SK-N-SH treated with all-trans-retinoic acid at 6 μM for 48 hours (cell line): ENCODE measurements at regions not wholly inside any gene's neighbourhood (a gene's known extent, or its start where the extent isn't known, plus 50 kb on each side); places are given as distances from the start of the nearest gene placed in this dataset.
A peak's percentile ranks its signal among the peaks of the same experiment; 100 is the strongest.
"Not testable (repeated sequence)": the region's sequence is repeated elsewhere in the genome, so short reads cannot be mapped to it uniquely, and the experiment has no call there.

Experiments used
- ATAC-seq: fragments of 200-7000 bp; cut with Tn5 transposase; 3 replicates; pipeline ENCODE4 v1.9.1; 2020; ENCODE audit warnings: mild to moderate bottlenecking, moderate library complexity
- ARNTL ChIP-seq: fragments of 450-650 bp; formaldehyde crosslinking; IDR thresholded peaks from 2 replicates; pipeline ENCODE4 v1.5.0; 2020; ENCODE audit warnings: low read depth, mild to moderate bottlenecking, moderate library complexity, borderline replicate concordance
- CREB5 ChIP-seq: fragments of 250-450 bp; sonication (Bioruptor Pico); IDR thresholded peaks from 2 replicates; pipeline ENCODE4 v1.5.1; 2020; ENCODE audit warnings: low read depth, mild to moderate bottlenecking, moderate library complexity
- CSDC2 ChIP-seq: fragments of 250-450 bp; sonication (Bioruptor Pico); IDR thresholded peaks from 2 replicates; pipeline ENCODE4 v1.5.0; 2020; ENCODE audit warnings: mild to moderate bottlenecking, moderate library complexity
- ESRRG ChIP-seq: fragments of 250-450 bp; sonication (Bioruptor Pico); IDR thresholded peaks from 2 replicates; pipeline ENCODE4 v1.6.1; 2021; ENCODE audit warnings: mild to moderate bottlenecking
- GLIS3 ChIP-seq: fragments of 250-450 bp; sonication (Bioruptor Pico); IDR thresholded peaks from 2 replicates; pipeline ENCODE4 v1.5.0; 2020; ENCODE audit warnings: mild to moderate bottlenecking, moderate library complexity
- ISL1 ChIP-seq: fragments of 250-450 bp; sonication (Bioruptor Pico); IDR thresholded peaks from 2 replicates; pipeline ENCODE4 v2.1.2; 2022; ENCODE audit warnings: mild to moderate bottlenecking, moderate library complexity
- OSR1 ChIP-seq: fragments of 250-450 bp; sonication (Bioruptor Pico); IDR thresholded peaks from 2 replicates; pipeline ENCODE4 v1.8.0; 2022; ENCODE audit warnings: moderate library complexity, mild to moderate bottlenecking, inconsistent platforms
- PATZ1 ChIP-seq: fragments of 250-450 bp; sonication (Bioruptor Pico); IDR thresholded peaks from 2 replicates; pipeline ENCODE4 v1.8.0; 2020; ENCODE audit warnings: mild to moderate bottlenecking, moderate library complexity, borderline replicate concordance
- PPARA ChIP-seq: fragments of 250-450 bp; sonication (Bioruptor Pico); IDR thresholded peaks from 2 replicates; pipeline ENCODE4 v1.5.0; 2020; ENCODE audit warnings: mild to moderate bottlenecking, borderline replicate concordance
- RARB ChIP-seq: fragments of 250-450 bp; sonication (Bioruptor Pico); IDR thresholded peaks from 2 replicates; pipeline ENCODE4 v1.8.0; 2021; ENCODE audit warnings: mild to moderate bottlenecking, moderate library complexity
- SNAI2 ChIP-seq: fragments of 250-450 bp; sonication (Bioruptor Pico); IDR thresholded peaks from 2 replicates; pipeline ENCODE4 v1.5.0; 2020; ENCODE audit warnings: mild to moderate bottlenecking, moderate library complexity
- TOX ChIP-seq: fragments of 250-450 bp; sonication (Bioruptor Pico); IDR thresholded peaks from 2 replicates; pipeline ENCODE4 v1.8.0; 2021; ENCODE audit warnings: mild to moderate bottlenecking, moderate library complexity, borderline replicate concordance
- ZC3H10 ChIP-seq: fragments of 250-450 bp; sonication (Bioruptor Pico); IDR thresholded peaks from 2 replicates; pipeline ENCODE4 v1.5.1; 2021; ENCODE audit warnings: mild to moderate bottlenecking, moderate library complexity
- ZFP3 ChIP-seq: fragments of 250-450 bp; sonication (Bioruptor Pico); IDR thresholded peaks from 2 replicates; pipeline ENCODE4 v1.5.0; 2020; ENCODE audit warnings: mild to moderate bottlenecking, moderate library complexity
- ZFP30 ChIP-seq: fragments of 450-650 bp; formaldehyde crosslinking; IDR thresholded peaks from 2 replicates; pipeline ENCODE4 v1.5.0; 2022; ENCODE audit warnings: mild to moderate bottlenecking, moderate library complexity
- ZNF565 ChIP-seq: fragments of 450-650 bp; formaldehyde crosslinking; conservative IDR thresholded peaks from 2 replicates; pipeline ENCODE4 v1.5.0; 2020; ENCODE audit warnings: low read depth, mild to moderate bottlenecking, moderate library complexity
- ZNF70 ChIP-seq: fragments of 450-650 bp; formaldehyde crosslinking; IDR thresholded peaks from 2 replicates; pipeline ENCODE4 v1.5.0; 2020; ENCODE audit warnings: mild to moderate bottlenecking, moderate library complexity
- ZNF8 ChIP-seq: fragments of 450-650 bp; formaldehyde crosslinking; IDR thresholded peaks from 2 replicates; pipeline ENCODE4 v1.5.0; 2020; ENCODE audit warnings: mild to moderate bottlenecking, moderate library complexity
- TF ChIP-seq, protein P1 (sequence below): fragments of 250-450 bp; sonication (Bioruptor Pico); IDR thresholded peaks from 2 replicates; pipeline ENCODE4 v1.5.0; 2020; ENCODE audit warnings: mild to moderate bottlenecking, moderate library complexity
- TF ChIP-seq, protein P2 (sequence below): fragments of 250-450 bp; sonication (Bioruptor Pico); IDR thresholded peaks from 2 replicates; pipeline ENCODE4 v1.8.0; 2021; ENCODE audit warnings: low read depth, mild to moderate bottlenecking, moderate library complexity, borderline replicate concordance
- TF ChIP-seq, protein P3 (sequence below): fragments of 250-450 bp; sonication (Bioruptor Pico); IDR thresholded peaks from 2 replicates; pipeline ENCODE4 v1.5.1; 2021; ENCODE audit warnings: mild to moderate bottlenecking, moderate library complexity

- TF ChIP-seq, protein P1, sequence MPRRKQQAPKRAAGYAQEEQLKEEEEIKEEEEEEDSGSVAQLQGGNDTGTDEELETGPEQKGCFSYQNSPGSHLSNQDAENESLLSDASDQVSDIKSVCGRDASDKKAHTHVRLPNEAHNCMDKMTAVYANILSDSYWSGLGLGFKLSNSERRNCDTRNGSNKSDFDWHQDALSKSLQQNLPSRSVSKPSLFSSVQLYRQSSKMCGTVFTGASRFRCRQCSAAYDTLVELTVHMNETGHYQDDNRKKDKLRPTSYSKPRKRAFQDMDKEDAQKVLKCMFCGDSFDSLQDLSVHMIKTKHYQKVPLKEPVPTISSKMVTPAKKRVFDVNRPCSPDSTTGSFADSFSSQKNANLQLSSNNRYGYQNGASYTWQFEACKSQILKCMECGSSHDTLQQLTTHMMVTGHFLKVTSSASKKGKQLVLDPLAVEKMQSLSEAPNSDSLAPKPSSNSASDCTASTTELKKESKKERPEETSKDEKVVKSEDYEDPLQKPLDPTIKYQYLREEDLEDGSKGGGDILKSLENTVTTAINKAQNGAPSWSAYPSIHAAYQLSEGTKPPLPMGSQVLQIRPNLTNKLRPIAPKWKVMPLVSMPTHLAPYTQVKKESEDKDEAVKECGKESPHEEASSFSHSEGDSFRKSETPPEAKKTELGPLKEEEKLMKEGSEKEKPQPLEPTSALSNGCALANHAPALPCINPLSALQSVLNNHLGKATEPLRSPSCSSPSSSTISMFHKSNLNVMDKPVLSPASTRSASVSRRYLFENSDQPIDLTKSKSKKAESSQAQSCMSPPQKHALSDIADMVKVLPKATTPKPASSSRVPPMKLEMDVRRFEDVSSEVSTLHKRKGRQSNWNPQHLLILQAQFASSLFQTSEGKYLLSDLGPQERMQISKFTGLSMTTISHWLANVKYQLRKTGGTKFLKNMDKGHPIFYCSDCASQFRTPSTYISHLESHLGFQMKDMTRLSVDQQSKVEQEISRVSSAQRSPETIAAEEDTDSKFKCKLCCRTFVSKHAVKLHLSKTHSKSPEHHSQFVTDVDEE (CRISPR knock-in tag), result no peak
Observed at GRCh38 chr18:39232937-39233336, 1667.3 kb upstream of the CELF4 start (continued).

DNA sequence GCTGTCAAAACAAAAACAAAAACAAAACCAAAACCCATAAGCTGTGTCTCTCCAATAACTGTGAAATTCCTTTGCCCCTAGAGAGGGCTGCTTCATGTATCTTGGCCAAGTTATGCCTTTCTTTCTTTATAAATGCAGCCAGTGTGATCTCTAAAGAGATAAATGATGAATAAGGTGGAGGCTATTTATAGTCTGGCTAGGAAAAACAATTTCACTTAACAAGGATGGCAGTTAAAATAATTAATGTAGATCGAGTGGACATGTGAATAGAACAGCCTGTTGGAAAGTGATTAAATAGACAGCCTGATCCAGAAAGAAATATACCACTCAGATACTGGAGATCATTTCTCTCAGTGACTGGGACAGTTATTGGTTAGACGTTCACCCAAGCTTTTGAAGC lies 1666.9 kb upstream of the CELF4 start:
- ATAC-seq, result no peak
- TF ChIP-seq ZNF565 (CRISPR knock-in tag), result no peak
- TF ChIP-seq ISL1 (CRISPR knock-in tag), result peak; percentile 38; the same call in 1 of the 2 replicates

DNA sequence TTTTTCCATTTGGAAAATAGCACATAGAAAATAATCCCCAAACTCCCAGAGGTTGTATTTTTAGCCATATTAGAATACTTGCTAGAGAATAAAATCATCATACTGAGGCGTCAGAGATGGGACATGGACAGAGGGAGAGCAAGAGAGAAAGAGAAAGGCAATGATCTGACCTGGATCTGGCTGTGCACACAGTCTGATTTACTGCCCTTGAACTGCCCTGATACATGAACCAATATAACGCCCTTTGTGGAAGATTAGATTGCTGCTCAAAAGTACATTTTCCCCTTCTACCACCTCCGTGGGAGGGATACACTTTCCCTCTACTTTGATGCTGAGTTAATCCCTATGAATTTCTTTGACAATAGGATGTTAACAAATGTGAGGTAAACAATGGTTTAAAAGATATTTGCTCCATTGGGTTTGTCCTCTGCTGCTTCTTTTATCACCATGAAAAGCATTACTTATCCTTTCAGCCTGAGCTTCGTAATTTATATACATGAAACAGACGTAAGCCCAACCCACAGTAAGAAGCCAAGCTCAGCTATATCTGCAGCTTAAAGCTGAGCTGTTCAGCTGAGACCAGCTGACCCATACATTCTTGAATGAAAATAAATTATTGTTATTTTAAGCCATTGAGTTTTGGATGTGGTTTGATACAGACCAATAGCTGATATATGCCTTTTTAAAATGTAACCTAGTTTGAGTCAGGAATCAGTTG lies 1664.6 kb upstream of the CELF4 start:
- TF ChIP-seq ZC3H10 (CRISPR knock-in tag) (no peak), ZFP30 (no peak), PATZ1 (CRISPR knock-in tag) (no peak), ZNF565 (CRISPR knock-in tag) (no peak), ISL1 (CRISPR knock-in tag) (no peak), RARB (no peak), TOX (CRISPR knock-in tag) (no peak), ARNTL (CRISPR knock-in tag) (no peak)
- TF ChIP-seq, protein P2, sequence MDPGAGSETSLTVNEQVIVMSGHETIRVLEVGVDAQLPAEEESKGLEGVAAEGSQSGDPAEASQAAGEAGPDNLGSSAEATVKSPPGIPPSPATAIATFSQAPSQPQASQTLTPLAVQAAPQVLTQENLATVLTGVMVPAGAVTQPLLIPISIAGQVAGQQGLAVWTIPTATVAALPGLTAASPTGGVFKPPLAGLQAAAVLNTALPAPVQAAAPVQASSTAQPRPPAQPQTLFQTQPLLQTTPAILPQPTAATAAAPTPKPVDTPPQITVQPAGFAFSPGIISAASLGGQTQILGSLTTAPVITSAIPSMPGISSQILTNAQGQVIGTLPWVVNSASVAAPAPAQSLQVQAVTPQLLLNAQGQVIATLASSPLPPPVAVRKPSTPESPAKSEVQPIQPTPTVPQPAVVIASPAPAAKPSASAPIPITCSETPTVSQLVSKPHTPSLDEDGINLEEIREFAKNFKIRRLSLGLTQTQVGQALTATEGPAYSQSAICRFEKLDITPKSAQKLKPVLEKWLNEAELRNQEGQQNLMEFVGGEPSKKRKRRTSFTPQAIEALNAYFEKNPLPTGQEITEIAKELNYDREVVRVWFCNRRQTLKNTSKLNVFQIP, result no peak
- TF ChIP-seq, protein P1 (CRISPR knock-in tag), result no peak
- TF ChIP-seq, protein P3, sequence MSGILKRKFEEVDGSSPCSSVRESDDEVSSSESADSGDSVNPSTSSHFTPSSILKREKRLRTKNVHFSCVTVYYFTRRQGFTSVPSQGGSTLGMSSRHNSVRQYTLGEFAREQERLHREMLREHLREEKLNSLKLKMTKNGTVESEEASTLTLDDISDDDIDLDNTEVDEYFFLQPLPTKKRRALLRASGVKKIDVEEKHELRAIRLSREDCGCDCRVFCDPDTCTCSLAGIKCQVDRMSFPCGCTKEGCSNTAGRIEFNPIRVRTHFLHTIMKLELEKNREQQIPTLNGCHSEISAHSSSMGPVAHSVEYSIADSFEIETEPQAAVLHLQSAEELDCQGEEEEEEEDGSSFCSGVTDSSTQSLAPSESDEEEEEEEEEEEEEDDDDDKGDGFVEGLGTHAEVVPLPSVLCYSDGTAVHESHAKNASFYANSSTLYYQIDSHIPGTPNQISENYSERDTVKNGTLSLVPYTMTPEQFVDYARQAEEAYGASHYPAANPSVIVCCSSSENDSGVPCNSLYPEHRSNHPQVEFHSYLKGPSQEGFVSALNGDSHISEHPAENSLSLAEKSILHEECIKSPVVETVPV, result no peak

GRCh38 chr18:39227769-39228168 lies 1662.2 kb upstream of the CELF4 start:
- ATAC-seq, result not testable (repeated sequence)

More for the DNA sequence above, 1664.6 kb upstream of the CELF4 start:
- no peak for ATAC-seq

GRCh38 chr18:39225373-39225772 lies 1659.8 kb upstream of the CELF4 start:
- ATAC-seq, result no peak
- no peak for TF ChIP-seq CSDC2 (CRISPR knock-in tag)
- TF ChIP-seq OSR1, result no peak
- no peak for TF ChIP-seq ZC3H10 (CRISPR knock-in tag)
- no peak for TF ChIP-seq CREB5
- no peak for TF ChIP-seq ISL1 (CRISPR knock-in tag)
- TF ChIP-seq ESRRG (CRISPR knock-in tag), result no peak
- no peak for TF ChIP-seq PPARA (CRISPR knock-in tag)
- TF ChIP-seq SNAI2 (CRISPR knock-in tag), result no peak
- no peak for TF ChIP-seq ZNF70 (CRISPR knock-in tag)
- TF ChIP-seq, protein P3, result no peak
- TF ChIP-seq TOX (CRISPR knock-in tag), result no peak
- TF ChIP-seq ZFP3 (CRISPR knock-in tag), result no peak
- no peak for TF ChIP-seq ZFP30
- no peak for TF ChIP-seq ZNF565 (CRISPR knock-in tag)
- TF ChIP-seq ZNF8 (CRISPR knock-in tag), result no peak
- no peak for TF ChIP-seq GLIS3 (CRISPR knock-in tag)
